ENCODE measurements at regions not wholly inside any gene's neighbourhood (a gene's known extent, or its start where the extent isn't known, plus 50 kb on each side); places are given as distances from the start of the nearest gene placed in this dataset.
"Not testable (repeated sequence)": the region's sequence is repeated elsewhere in the genome, so short reads cannot be mapped to it uniquely, and the experiment has no call there.

DNA sequence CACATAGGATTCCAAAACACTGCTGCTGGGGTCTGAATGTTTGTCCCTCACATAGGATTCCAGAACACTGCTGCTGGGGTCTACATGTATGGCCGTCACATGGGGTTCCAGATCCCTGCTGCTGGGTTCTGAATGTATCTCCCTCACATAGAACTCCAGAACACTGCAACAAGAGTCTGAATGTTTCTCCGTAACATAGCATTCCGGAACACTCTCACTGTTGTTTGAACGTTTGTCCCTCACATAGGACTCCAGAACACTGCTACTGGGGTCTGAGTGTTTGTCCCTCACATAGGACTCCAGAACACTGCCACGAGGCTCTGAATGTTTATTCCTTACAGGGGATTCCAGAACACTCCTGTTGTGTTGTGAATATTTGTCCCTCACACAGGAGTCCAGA lies 216.8 kb downstream of the FOXD4L6 start:
- Histone ChIP-seq H3K4me3 (ENCODE audit: low read depth, low read length) (no peak overlapping the region), H3K9me3 (no peaks in the 10 kb centered on the region), H3K27me3 (replicated peaks; ENCODE audit: control insufficient read depth, insufficient read depth, low read length) (no peaks in the 10 kb centered on the region), H3K36me3 (ENCODE audit: control insufficient read depth, insufficient read depth, low read length) (no peaks in the 10 kb centered on the region), H3K4me1 (no peaks in the 10 kb centered on the region)
- Mint-ChIP-seq H3K27me3 (ENCODE audit: insufficient read depth, unreplicated experiment) (no peaks in the 10 kb centered on the region), H3K27ac (ENCODE audit: unreplicated experiment) (no peak overlapping the region), H3K9me3 (ENCODE audit: unreplicated experiment) (peaks cover 2% of the 10 kb centered on the region), H3K36me3 (ENCODE audit: insufficient read depth, unreplicated experiment) (no peaks in the 10 kb centered on the region), H3K4me1 (ENCODE audit: low read depth, unreplicated experiment) (no peaks in the 10 kb centered on the region), H3K4me3 (ENCODE audit: unreplicated experiment) (no peak overlapping the region)
- TF ChIP-seq, protein P1, sequence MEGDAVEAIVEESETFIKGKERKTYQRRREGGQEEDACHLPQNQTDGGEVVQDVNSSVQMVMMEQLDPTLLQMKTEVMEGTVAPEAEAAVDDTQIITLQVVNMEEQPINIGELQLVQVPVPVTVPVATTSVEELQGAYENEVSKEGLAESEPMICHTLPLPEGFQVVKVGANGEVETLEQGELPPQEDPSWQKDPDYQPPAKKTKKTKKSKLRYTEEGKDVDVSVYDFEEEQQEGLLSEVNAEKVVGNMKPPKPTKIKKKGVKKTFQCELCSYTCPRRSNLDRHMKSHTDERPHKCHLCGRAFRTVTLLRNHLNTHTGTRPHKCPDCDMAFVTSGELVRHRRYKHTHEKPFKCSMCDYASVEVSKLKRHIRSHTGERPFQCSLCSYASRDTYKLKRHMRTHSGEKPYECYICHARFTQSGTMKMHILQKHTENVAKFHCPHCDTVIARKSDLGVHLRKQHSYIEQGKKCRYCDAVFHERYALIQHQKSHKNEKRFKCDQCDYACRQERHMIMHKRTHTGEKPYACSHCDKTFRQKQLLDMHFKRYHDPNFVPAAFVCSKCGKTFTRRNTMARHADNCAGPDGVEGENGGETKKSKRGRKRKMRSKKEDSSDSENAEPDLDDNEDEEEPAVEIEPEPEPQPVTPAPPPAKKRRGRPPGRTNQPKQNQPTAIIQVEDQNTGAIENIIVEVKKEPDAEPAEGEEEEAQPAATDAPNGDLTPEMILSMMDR (IDR thresholded peaks at IDR 0.05; ENCODE audit: insufficient read depth in 1 of 2, low read depth in 1 of 2, low read length in 1 of 2, severe bottlenecking in 1 of 2, unreplicated experiment in 1 of 2), result no peak
- CTCF ChIA-PET, result no interaction called here
- DNase-seq, result no peak
- POLR2A ChIA-PET, result no interaction called here
- BruUV-seq (replicated peaks), result no TSS peak
- intact Hi-C loops (cut with micrococcal nuclease; ENCODE audit: unreplicated experiment), result no loop called here

DNA sequence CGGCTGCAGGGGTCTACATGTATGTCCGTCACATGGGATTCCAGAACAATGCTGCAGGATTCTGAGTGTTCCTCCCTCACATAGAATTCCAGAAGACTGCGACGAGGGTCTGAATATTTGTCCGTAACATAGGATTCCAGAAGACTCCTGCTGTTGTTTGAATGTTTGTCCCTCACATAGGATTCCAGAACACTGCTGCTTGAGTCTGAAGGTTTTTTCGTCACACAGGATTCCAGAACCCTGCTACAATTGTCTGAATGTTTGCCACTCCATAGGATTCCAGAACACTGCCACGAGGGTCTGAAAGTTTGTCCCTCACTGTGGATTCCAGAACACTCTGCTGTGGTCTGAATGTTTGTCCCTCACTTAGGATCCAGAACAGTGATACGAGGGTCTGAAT lies 217.5 kb downstream of the FOXD4L6 start:
- H3K36me3 ChIP-seq (ENCODE audit: control insufficient read depth, insufficient read depth, low read length); H3K27me3 Mint-ChIP-seq (ENCODE audit: insufficient read depth, unreplicated experiment); H3K4me3 Mint-ChIP-seq (ENCODE audit: unreplicated experiment); H3K27ac Mint-ChIP-seq (ENCODE audit: unreplicated experiment); CTCF ChIA-PET; DNase-seq; H3K9me3 Mint-ChIP-seq (ENCODE audit: unreplicated experiment); H3K4me1 Mint-ChIP-seq (ENCODE audit: low read depth, unreplicated experiment); intact Hi-C loops (cut with micrococcal nuclease; ENCODE audit: unreplicated experiment); H3K9me3 ChIP-seq; H3K27me3 ChIP-seq (replicated peaks; ENCODE audit: control insufficient read depth, insufficient read depth, low read length); BruUV-seq (replicated peaks); H3K4me3 ChIP-seq (ENCODE audit: low read depth, low read length); H3K4me1 ChIP-seq; POLR2A ChIA-PET; H3K36me3 Mint-ChIP-seq (ENCODE audit: insufficient read depth, unreplicated experiment): not testable (repeated sequence)

DNA sequence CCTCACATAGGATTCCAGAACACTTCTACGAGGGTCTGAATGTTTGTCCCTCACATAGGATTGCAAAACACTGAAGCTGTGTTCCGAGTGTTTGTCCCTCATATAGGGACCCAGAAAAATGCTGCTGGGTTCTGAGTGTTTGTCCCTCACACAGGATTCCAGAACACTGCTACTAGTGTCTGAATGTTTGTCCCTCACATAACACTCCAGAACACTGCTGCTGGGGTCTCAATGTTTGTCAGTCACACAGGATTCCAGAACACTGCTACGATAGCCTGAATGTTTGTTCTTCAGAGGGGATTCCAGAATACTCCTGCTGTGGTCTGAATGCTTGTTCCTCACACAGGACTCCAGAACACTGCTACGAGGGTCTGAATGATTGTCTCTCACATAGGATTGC lies 218.7 kb downstream of the FOXD4L6 start:
- Mint-ChIP-seq H3K27me3 (ENCODE audit: insufficient read depth, unreplicated experiment) (no peaks in the 10 kb centered on the region), H3K36me3 (ENCODE audit: insufficient read depth, unreplicated experiment) (no peaks in the 10 kb centered on the region), H3K4me3 (ENCODE audit: unreplicated experiment) (no peak overlapping the region), H3K9me3 (ENCODE audit: unreplicated experiment) (no peaks in the 10 kb centered on the region), H3K4me1 (ENCODE audit: low read depth, unreplicated experiment) (no peaks in the 10 kb centered on the region), H3K27ac (ENCODE audit: unreplicated experiment) (no peak overlapping the region)
- Histone ChIP-seq H3K4me1 (no peaks in the 10 kb centered on the region), H3K9me3 (no peaks in the 10 kb centered on the region), H3K4me3 (ENCODE audit: low read depth, low read length) (no peak overlapping the region), H3K27me3 (replicated peaks; ENCODE audit: control insufficient read depth, insufficient read depth, low read length) (no peaks in the 10 kb centered on the region), H3K36me3 (ENCODE audit: control insufficient read depth, insufficient read depth, low read length) (no peaks in the 10 kb centered on the region)
- TF ChIP-seq, protein P1 (IDR thresholded peaks at IDR 0.05; ENCODE audit: insufficient read depth in 1 of 2, low read depth in 1 of 2, low read length in 1 of 2, severe bottlenecking in 1 of 2, unreplicated experiment in 1 of 2), result no peak
- no TSS peak for BruUV-seq (replicated peaks)
- ChIA-PET POLR2A (no interaction called here), CTCF (no interaction called here)
- intact Hi-C loops (cut with micrococcal nuclease; ENCODE audit: unreplicated experiment), result no loop called here
- no peak for DNase-seq

DNA sequence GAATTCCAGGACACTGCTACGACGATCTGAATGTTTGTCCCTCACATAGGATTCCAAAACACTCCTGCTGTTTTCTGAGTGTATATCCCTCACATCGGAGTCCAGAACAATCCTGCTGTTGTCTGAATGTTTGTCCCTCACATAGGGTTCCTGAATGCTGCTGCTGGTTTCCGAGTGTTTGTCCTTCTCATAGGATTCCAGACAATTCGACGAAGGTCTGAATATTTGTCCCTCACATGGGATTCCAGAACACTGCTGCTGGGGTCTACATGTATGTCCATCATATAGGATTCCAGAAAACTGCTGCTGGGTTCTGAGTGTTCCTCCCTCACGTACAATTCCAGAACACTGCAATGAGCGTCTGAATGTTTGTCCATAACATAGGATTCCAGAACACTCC lies 219.4 kb downstream of the FOXD4L6 start:
- DNase-seq; H3K4me3 Mint-ChIP-seq (ENCODE audit: unreplicated experiment); H3K9me3 ChIP-seq; H3K27me3 ChIP-seq (replicated peaks; ENCODE audit: control insufficient read depth, insufficient read depth, low read length); CTCF ChIA-PET; H3K36me3 Mint-ChIP-seq (ENCODE audit: insufficient read depth, unreplicated experiment); BruUV-seq (replicated peaks); H3K27ac Mint-ChIP-seq (ENCODE audit: unreplicated experiment); H3K4me3 ChIP-seq (ENCODE audit: low read depth, low read length); H3K9me3 Mint-ChIP-seq (ENCODE audit: unreplicated experiment); H3K27me3 Mint-ChIP-seq (ENCODE audit: insufficient read depth, unreplicated experiment); POLR2A ChIA-PET; intact Hi-C loops (cut with micrococcal nuclease; ENCODE audit: unreplicated experiment); H3K4me1 Mint-ChIP-seq (ENCODE audit: low read depth, unreplicated experiment); H3K4me1 ChIP-seq; H3K36me3 ChIP-seq (ENCODE audit: control insufficient read depth, insufficient read depth, low read length): not testable (repeated sequence)
